ENCODE measurements at regions not wholly inside any gene's neighbourhood (a gene's known extent, or its start where the extent isn't known, plus 50 kb on each side); places are given as distances from the start of the nearest gene placed in this dataset.

- peaks cover 7% of the 10 kb centered on the region for H3K27me3 ChIP-seq (ENCODE audit: control insufficient read depth, insufficient read depth, low read length)
- no peak for TF ChIP-seq EZH2 (IDR thresholded peaks at IDR 0.05; ENCODE audit: low read length, missing control alignments)
- no peak for TF ChIP-seq CTCF (conservative IDR thresholded peaks at IDR 0.05 in 1 of 2, IDR thresholded peaks at IDR 0.05 in 1 of 2; ENCODE audit: low read depth in 1 of 2, low read length in 2 of 2)
- H3K79me2 ChIP-seq (ENCODE audit: control insufficient read depth, insufficient read depth, low read length), result no peaks in the 10 kb centered on the region
- no peak overlapping the region for H2AFZ ChIP-seq (ENCODE audit: low read length)
- peaks cover 2% of the 10 kb centered on the region for H3K4me1 ChIP-seq (ENCODE audit: control insufficient read depth, extremely low read depth, insufficient read depth, low read length)
- no peak overlapping the region for H3K4me3 ChIP-seq (replicated peaks in 1 of 4; ENCODE audit: control extremely low read depth in 1 of 4, insufficient read depth in 1 of 4, low read depth in 3 of 4, low read length in 4 of 4)
- no peaks in the 10 kb centered on the region for H3K36me3 ChIP-seq (ENCODE audit: control insufficient read depth, insufficient read depth, low read length)
- H3K27ac ChIP-seq (ENCODE audit: insufficient read depth, low read length), result no peak overlapping the region
- H3K9me3 ChIP-seq (ENCODE audit: control insufficient read depth, insufficient read depth, low read depth, low read length), result no peaks in the 10 kb centered on the region
- no peak for DNase-seq (ENCODE audit: low read depth in 2 of 2)
- H4K20me1 ChIP-seq (ENCODE audit: control insufficient read depth, extremely low read depth, insufficient read depth, low read length), result no peaks in the 10 kb centered on the region
- H3K9ac ChIP-seq (ENCODE audit: insufficient read depth, low read length), result no peak overlapping the region
- H3K4me2 ChIP-seq (ENCODE audit: extremely low read depth, insufficient read depth, low read length), result no peak overlapping the region
These were observed 243.8 kb upstream of the TLE3 start for GRCh38 chr15:70341566-70341965.

GRCh38 chr15:70340494-70340870 lies 242.8 kb upstream of the TLE3 start:
- Histone ChIP-seq H4K20me1 (ENCODE audit: control insufficient read depth, extremely low read depth, insufficient read depth, low read length) (no peaks in the 10 kb centered on the region), H3K9ac (ENCODE audit: insufficient read depth, low read length) (no peak overlapping the region), H3K27ac (ENCODE audit: insufficient read depth, low read length) (no peak overlapping the region), H3K4me1 (ENCODE audit: control insufficient read depth, extremely low read depth, insufficient read depth, low read length) (peaks cover 2% of the 10 kb centered on the region), H2AFZ (ENCODE audit: low read length) (no peak overlapping the region), H3K79me2 (ENCODE audit: control insufficient read depth, insufficient read depth, low read length) (no peaks in the 10 kb centered on the region), H3K27me3 (ENCODE audit: control insufficient read depth, insufficient read depth, low read length) (peaks cover 11% of the 10 kb centered on the region), H3K9me3 (ENCODE audit: control insufficient read depth, insufficient read depth, low read depth, low read length) (no peaks in the 10 kb centered on the region), H3K36me3 (ENCODE audit: control insufficient read depth, insufficient read depth, low read length) (no peaks in the 10 kb centered on the region), H3K4me2 (ENCODE audit: extremely low read depth, insufficient read depth, low read length) (no peak overlapping the region), H3K4me3 (replicated peaks in 1 of 4; ENCODE audit: control extremely low read depth in 1 of 4, insufficient read depth in 1 of 4, low read depth in 3 of 4, low read length in 4 of 4) (no peak overlapping the region)
- TF ChIP-seq EZH2 (IDR thresholded peaks at IDR 0.05; ENCODE audit: low read length, missing control alignments), result no peak
- TF ChIP-seq CTCF (conservative IDR thresholded peaks at IDR 0.05 in 1 of 2, IDR thresholded peaks at IDR 0.05 in 1 of 2; ENCODE audit: low read depth in 1 of 2, low read length in 2 of 2), result no peak
- no peak for DNase-seq (ENCODE audit: low read depth in 2 of 2)

- Histone ChIP-seq H3K4me2 (ENCODE audit: extremely low read depth, insufficient read depth, low read length) (no peak overlapping the region), H2AFZ (ENCODE audit: low read length) (no peak overlapping the region), H3K9ac (ENCODE audit: insufficient read depth, low read length) (no peak overlapping the region)
These were observed 242.1 kb upstream of the TLE3 start for GRCh38 chr15:70339571-70340493.

More at GRCh38 chr15:70339571-70340493, 242.1 kb upstream of the TLE3 start:
- TF ChIP-seq CTCF (conservative IDR thresholded peaks at IDR 0.05 in 1 of 2, IDR thresholded peaks at IDR 0.05 in 1 of 2; ENCODE audit: low read depth in 1 of 2, low read length in 2 of 2), result no peak
- no peak for TF ChIP-seq EZH2 (IDR thresholded peaks at IDR 0.05; ENCODE audit: low read length, missing control alignments)
- Histone ChIP-seq H3K36me3 (ENCODE audit: control insufficient read depth, insufficient read depth, low read length) (no peaks in the 10 kb centered on the region), H3K27me3 (ENCODE audit: control insufficient read depth, insufficient read depth, low read length) (peaks cover 10% of the 10 kb centered on the region), H3K4me3 (replicated peaks in 1 of 4; ENCODE audit: control extremely low read depth in 1 of 4, insufficient read depth in 1 of 4, low read depth in 3 of 4, low read length in 4 of 4) (no peak overlapping the region), H4K20me1 (ENCODE audit: control insufficient read depth, extremely low read depth, insufficient read depth, low read length) (no peaks in the 10 kb centered on the region), H3K9me3 (ENCODE audit: control insufficient read depth, insufficient read depth, low read depth, low read length) (no peaks in the 10 kb centered on the region), H3K79me2 (ENCODE audit: control insufficient read depth, insufficient read depth, low read length) (no peaks in the 10 kb centered on the region), H3K4me1 (ENCODE audit: control insufficient read depth, extremely low read depth, insufficient read depth, low read length) (peaks cover 2% of the 10 kb centered on the region), H3K27ac (ENCODE audit: insufficient read depth, low read length) (no peak overlapping the region)
- peak; percentile 56 to 67 for DNase-seq (ENCODE audit: low read depth in 2 of 2)
